NT2/D1 (cell line): ENCODE measurements at regions not wholly inside any gene's neighbourhood (a gene's known extent, or its start where the extent isn't known, plus 50 kb on each side); places are given as distances from the start of the nearest gene placed in this dataset.
"Not testable (repeated sequence)": the region's sequence is repeated elsewhere in the genome, so short reads cannot be mapped to it uniquely, and the experiment has no call there.

Experiments
- DNase-seq: peaks from one replicate; pipeline ENCODE4 v3.0.0-alpha.2; 2011; ENCODE audit warnings: low read depth, low spot score
- H3K27me3 ChIP-seq: 2 replicates; pipeline ENCODE4 v1.6.0; 2011; ENCODE audit warnings: mild to moderate bottlenecking; ENCODE audit not compliant: insufficient read length, insufficient read depth
- H3K36me3 ChIP-seq: 2 replicates; pipeline ENCODE4 v1.6.1; 2011; ENCODE audit warnings: mild to moderate bottlenecking, low read length, mixed read lengths; ENCODE audit not compliant: insufficient read depth, insufficient read length
- H3K4me1 ChIP-seq: 2 replicates; pipeline ENCODE4 v1.5.1; 2011; ENCODE audit not compliant: insufficient read depth, insufficient read length
- H3K4me3 ChIP-seq: 2 replicates; pipeline ENCODE4 v1.5.1; 2011; ENCODE audit warnings: low read depth; ENCODE audit not compliant: insufficient read length
- H3K9ac ChIP-seq: 2 replicates; pipeline ENCODE4 v1.6.0; 2011; ENCODE audit warnings: low read depth; ENCODE audit not compliant: insufficient read length
- H3K9me3 ChIP-seq: 2 replicates; pipeline ENCODE4 v1.5.1; 2011; ENCODE audit warnings: mild to moderate bottlenecking, low read length; ENCODE audit not compliant: insufficient read depth
- SUZ12 ChIP-seq: IDR thresholded peaks from 2 replicates; pipeline ENCODE4 v1.6.1; 2011; ENCODE audit not compliant: insufficient read length, insufficient read depth; ENCODE audit errors: extremely low read depth
- YY1 ChIP-seq: IDR thresholded peaks from 2 replicates; pipeline ENCODE4 v1.6.1; 2011; ENCODE audit not compliant: insufficient read length, insufficient read depth
- ZNF274 ChIP-seq: IDR thresholded peaks from 2 replicates; pipeline ENCODE4 v1.6.1; 2011; ENCODE audit warnings: mild to moderate bottlenecking, low read depth, low read length

DNA sequence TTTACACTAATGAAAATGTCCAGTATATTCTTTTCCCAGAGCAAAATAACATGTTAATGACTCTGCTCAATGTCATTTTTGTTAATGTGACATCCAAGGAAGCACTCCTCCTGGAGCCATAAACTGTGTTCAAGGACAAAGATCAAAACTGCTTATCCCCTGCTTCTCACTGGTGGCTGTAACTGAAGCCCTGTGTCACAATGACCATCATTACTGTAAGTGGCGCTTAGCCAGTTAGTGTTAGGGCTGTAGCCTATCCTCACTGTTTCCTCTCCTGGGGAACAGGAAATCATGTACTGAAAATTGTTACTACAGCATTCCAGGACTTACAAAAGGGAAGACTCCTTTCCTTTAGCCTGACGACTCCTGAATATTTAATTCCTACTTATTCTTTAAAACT is 71.7 kb upstream of the COX7C start:
- TF ChIP-seq SUZ12 (no peak), ZNF274 (no peak), YY1 (no peak)
- no peaks in the 10 kb centered on the region for H3K9me3 ChIP-seq
- no peaks in the 10 kb centered on the region for H3K36me3 ChIP-seq
- no peaks in the 10 kb centered on the region for H3K4me1 ChIP-seq
- H3K4me3 ChIP-seq = no peak overlapping the region
- H3K9ac ChIP-seq = no peak overlapping the region
- no peaks in the 10 kb centered on the region for H3K27me3 ChIP-seq
- no peak for DNase-seq

DNA sequence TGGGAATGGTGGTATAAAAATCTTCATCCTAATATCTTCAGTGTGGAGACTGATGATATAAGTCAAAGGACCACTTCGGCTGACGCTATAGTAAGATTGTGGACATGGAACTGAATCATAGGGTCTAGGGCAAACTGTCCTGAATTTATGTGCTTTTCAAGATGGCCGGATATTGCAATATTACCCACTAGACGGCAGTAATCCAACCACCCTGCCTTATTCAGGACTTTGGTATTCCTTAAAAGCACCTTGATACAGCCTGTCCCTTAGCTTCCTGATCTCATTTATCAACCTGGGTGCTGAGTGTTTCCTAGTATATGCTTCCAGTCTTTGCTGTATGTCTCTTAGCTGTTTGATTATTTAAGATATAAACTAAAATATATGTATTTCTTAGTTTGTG is 71.2 kb upstream of the COX7C start:
- no peak overlapping the region for H3K4me3 ChIP-seq
- no peak overlapping the region for H3K9ac ChIP-seq
- TF ChIP-seq YY1 = no peak
- no peak for TF ChIP-seq ZNF274
- no peak for TF ChIP-seq SUZ12
- no peak for DNase-seq
- no peaks in the 10 kb centered on the region for H3K27me3 ChIP-seq
- no peaks in the 10 kb centered on the region for H3K36me3 ChIP-seq
- H3K4me1 ChIP-seq = no peaks in the 10 kb centered on the region
- no peaks in the 10 kb centered on the region for H3K9me3 ChIP-seq

DNA sequence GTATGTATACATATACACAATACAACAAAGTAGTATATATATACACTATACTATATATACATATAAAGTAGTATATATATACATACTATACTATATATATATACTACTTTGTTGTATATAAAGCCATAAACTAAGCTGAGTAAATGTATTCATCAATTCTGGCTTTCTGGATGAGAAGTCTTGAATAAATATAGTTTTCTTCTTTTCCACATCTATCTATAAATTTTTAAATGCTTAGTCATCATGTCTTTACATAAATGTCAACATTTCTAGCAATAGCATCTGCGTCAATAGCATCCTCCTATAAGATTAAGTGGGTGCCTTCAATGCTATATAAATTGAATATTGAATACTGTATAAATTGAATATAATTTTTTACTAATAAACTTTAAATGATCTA is 63.1 kb upstream of the COX7C start:
- DNase-seq = no peak
- H3K9ac ChIP-seq = no peak overlapping the region
- no peaks in the 10 kb centered on the region for H3K27me3 ChIP-seq
- TF ChIP-seq YY1 (no peak), ZNF274 (no peak), SUZ12 (no peak)
- no peaks in the 10 kb centered on the region for H3K9me3 ChIP-seq
- no peaks in the 10 kb centered on the region for H3K36me3 ChIP-seq
- no peak overlapping the region for H3K4me3 ChIP-seq
- H3K4me1 ChIP-seq = no peaks in the 10 kb centered on the region

DNA sequence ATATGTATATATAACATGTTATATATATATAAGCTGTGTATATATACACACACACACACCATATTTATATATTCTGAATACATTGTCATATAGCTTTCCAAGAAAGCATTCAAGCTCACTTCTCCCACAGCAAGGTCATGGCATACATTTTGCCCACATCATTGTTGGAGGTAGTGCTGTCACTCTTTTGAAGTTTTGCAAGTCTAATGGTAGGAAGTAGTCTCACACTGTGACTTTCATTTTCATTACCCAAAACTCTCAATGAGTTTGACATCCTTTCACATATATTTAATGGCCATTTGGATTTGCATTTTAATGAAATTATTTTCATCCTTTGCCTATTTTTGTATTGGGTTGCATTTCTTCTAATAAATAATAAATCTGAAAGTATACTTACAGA is 59.8 kb upstream of the COX7C start:
- no peaks in the 10 kb centered on the region for H3K27me3 ChIP-seq
- no peaks in the 10 kb centered on the region for H3K4me1 ChIP-seq
- H3K9me3 ChIP-seq = no peaks in the 10 kb centered on the region
- no peak overlapping the region for H3K9ac ChIP-seq
- no peak for DNase-seq
- TF ChIP-seq ZNF274 (no peak), SUZ12 (no peak), YY1 (no peak)
- no peaks in the 10 kb centered on the region for H3K36me3 ChIP-seq
- no peak overlapping the region for H3K4me3 ChIP-seq

DNA sequence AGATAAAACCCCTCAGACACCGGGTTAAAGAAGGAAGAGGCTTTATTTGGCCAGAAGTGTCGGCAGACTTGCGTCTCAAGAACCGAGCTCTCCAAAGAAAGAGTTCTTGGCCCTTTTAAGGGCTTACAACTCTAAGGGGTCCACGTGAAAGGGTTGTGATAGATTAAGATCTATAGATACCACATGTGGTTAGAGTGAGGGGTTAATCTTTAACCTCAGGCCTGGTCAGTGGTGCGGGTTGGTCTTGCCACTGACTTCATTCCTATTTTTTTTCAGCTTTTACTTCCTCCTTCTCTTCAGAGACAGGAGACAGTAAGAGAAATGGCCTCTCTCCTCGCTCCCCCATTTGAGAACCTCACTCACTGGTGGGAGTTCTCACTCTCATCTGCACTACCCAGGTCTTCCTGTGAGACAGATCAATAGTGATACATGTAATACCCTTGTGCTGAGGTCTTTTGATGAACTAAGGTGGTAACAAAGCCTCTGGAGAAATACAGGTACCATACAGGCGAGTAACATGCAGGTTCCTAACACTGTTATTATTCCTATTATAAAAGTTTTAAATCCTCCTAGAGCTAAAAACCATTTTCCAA is 52.4 kb upstream of the COX7C start:
- DNase-seq = no peak
- no peak overlapping the region for H3K9ac ChIP-seq

DNA sequence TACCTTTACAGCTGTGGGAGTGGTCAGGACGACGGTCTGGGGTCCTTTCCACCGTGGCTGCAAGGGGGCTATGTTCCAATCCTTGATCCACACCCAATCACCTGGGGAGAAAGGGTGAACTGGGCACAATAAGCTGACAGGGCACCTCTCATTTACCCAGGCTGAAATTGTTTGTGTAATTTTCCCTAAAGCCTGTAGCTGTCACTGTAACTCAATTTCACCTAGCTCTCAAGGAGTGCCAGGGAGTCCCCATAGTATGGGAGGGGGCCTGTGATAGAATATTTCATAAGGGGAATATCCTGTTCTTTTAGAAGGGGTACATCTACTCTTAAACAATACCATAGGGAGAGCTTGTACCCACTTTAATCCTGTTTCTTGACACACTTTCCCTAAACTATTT is 51.7 kb upstream of the COX7C start:
- not testable (repeated sequence) for H3K9me3 ChIP-seq, H3K4me1 ChIP-seq, H3K4me3 ChIP-seq, H3K27me3 ChIP-seq, H3K9ac ChIP-seq, DNase-seq, H3K36me3 ChIP-seq

More for the DNA sequence above, 52.4 kb upstream of the COX7C start:
- Histone ChIP-seq H3K27me3 (no peaks in the 10 kb centered on the region), H3K4me1 (no peaks in the 10 kb centered on the region), H3K36me3 (no peaks in the 10 kb centered on the region), H3K9me3 (no peaks in the 10 kb centered on the region), H3K4me3 (no peak overlapping the region)
- TF ChIP-seq YY1 (no peak), SUZ12 (no peak), ZNF274 (no peak)
